SK-N-SH (cell line): ENCODE measurements at regions not wholly inside any gene's neighbourhood (a gene's known extent, or its start where the extent isn't known, plus 50 kb on each side); places are given as distances from the start of the nearest gene placed in this dataset.
"Not testable (repeated sequence)": the region's sequence is repeated elsewhere in the genome, so short reads cannot be mapped to it uniquely, and the experiment has no call there.

Experiments
- CTCF ChIA-PET: fragments of 300-600, 350-600 bp; formaldehyde crosslinking; extraction: SDS; loops from one replicate; lab custom pipeline; 2021; lab: Yijun Ruan, JAX
- POLR2A ChIA-PET: fragments of 350-600 bp; sonication (Branson Sonifier 250); formaldehyde crosslinking; extraction: SDS; loops from one replicate; lab custom pipeline; 2020; ENCODE audit warnings: antibody characterized with exemption, inconsistent platforms; lab: Yijun Ruan, JAX
- DNase-seq: peaks from one replicate; pipeline ENCODE4 v3.0.0; 2012
- H2AFZ ChIP-seq: fragments of 200-600 bp; sonication (generic); 2 replicates; pipeline ENCODE4 v1.8.1; 2016; ENCODE audit warnings: antibody characterized with exemption, mild to moderate bottlenecking, low read depth
- H3F3A ChIP-seq: fragments of 200-600 bp; sonication (generic); replicated peaks from 2 replicates; pipeline ENCODE3; 2016; ENCODE audit warnings: antibody characterized with exemption, mild to moderate bottlenecking; ENCODE audit not compliant: insufficient read depth
- H3K27ac ChIP-seq, 2 experiments: fragments of 200-500 bp in 1 of 2; fragments of 200-600 bp in 1 of 2; sonication (Bioruptor generic) in 1 of 2; sonication (generic), shearing (Covaris generic) in 1 of 2; 2 replicates each; pipeline versions ENCODE4 v1.5.1 to v1.6.1; 2014 to 2016; ENCODE audit warnings: low read depth in 2 of 2, inconsistent platforms in 1 of 2, low read length in 1 of 2, mild to moderate bottlenecking in 1 of 2, mixed read lengths in 1 of 2
- H3K27me3 ChIP-seq: fragments of 200-600 bp; sonication (generic), shearing (Covaris generic); 2 replicates; pipeline ENCODE4 v1.6.1; 2016; ENCODE audit warnings: mixed run types; ENCODE audit not compliant: insufficient read depth
- H3K36me3 ChIP-seq, 2 experiments: fragments of 200-500 bp in 1 of 2; fragments of 200-600 bp in 1 of 2; sonication (Bioruptor generic) in 1 of 2; sonication (generic) in 1 of 2; replicated peaks in 1 of 2; 2 replicates each; pipeline versions ENCODE3 to v1.5.1; 2014 to 2016; ENCODE audit warnings: low read length in 1 of 2, mild to moderate bottlenecking in 1 of 2; ENCODE audit not compliant: insufficient read depth in 2 of 2, control insufficient read depth in 1 of 2
- H3K4me1 ChIP-seq, 2 experiments: fragments of 200-500 bp in 1 of 2; fragments of 200-600 bp in 1 of 2; sonication (Bioruptor generic) in 1 of 2; sonication (generic), shearing (Covaris generic) in 1 of 2; 2 replicates each; pipeline versions ENCODE4 v1.5.1 to v1.6.1; 2014 to 2016; ENCODE audit warnings: low read depth in 1 of 2, low read length in 1 of 2, mixed run types in 1 of 2; ENCODE audit not compliant: insufficient read depth in 2 of 2, control insufficient read depth in 1 of 2
- H3K4me2 ChIP-seq: fragments of 200-600 bp; sonication (generic), shearing (Covaris generic); 2 replicates; pipeline ENCODE4 v1.6.1; 2017; ENCODE audit warnings: mixed run types
- H3K4me3 ChIP-seq, 2 experiments: fragments of 200-500 bp in 1 of 2; fragments of 200-600 bp in 1 of 2; sonication (Bioruptor generic) in 1 of 2; sonication (generic), shearing (Covaris generic) in 1 of 2; 2 replicates each; pipeline versions ENCODE4 v1.5.1 to v1.8.1; 2014 to 2016; ENCODE audit warnings: low read depth in 2 of 2, inconsistent platforms in 1 of 2, low read length in 1 of 2, mild to moderate bottlenecking in 1 of 2, mixed read lengths in 1 of 2, moderate library complexity in 1 of 2
- H3K79me2 ChIP-seq: fragments of 200-600 bp; sonication (generic); 2 replicates; pipeline ENCODE4 v1.8.1; 2017; ENCODE audit warnings: mild to moderate bottlenecking; ENCODE audit not compliant: insufficient read depth
- H3K9ac ChIP-seq: fragments of 200-600 bp; sonication (generic); 2 replicates; pipeline ENCODE4 v1.6.1; 2017; ENCODE audit warnings: mixed run types
- H3K9me2 ChIP-seq: fragments of 200-600 bp; sonication (generic); 2 replicates; pipeline ENCODE4 v1.6.1; 2017; ENCODE audit warnings: mixed run types
- H3K9me3 ChIP-seq: fragments of 200-600 bp; sonication (generic); 2 replicates; pipeline ENCODE4 v1.6.1; 2017; ENCODE audit warnings: mixed run types, mild to moderate bottlenecking, moderate library complexity
- H4K20me1 ChIP-seq: fragments of 200-600 bp; sonication (generic); 2 replicates; pipeline ENCODE4 v1.6.1; 2017; ENCODE audit warnings: mild to moderate bottlenecking, mixed run types; ENCODE audit not compliant: insufficient read depth
- ELF1 ChIP-seq: IDR thresholded peaks from 2 replicates; pipeline ENCODE4 v1.4.0; 2012
- FOSL2 ChIP-seq: IDR thresholded peaks from 2 replicates; pipeline ENCODE4 v1.4.0; 2012; ENCODE audit warnings: low read depth, mild to moderate bottlenecking, moderate library complexity, borderline replicate concordance
- GATA2 ChIP-seq: sonication (generic); formaldehyde crosslinking; IDR thresholded peaks from 2 replicates; pipeline ENCODE4 v1.5.0; 2020; ENCODE audit warnings: mild to moderate bottlenecking, missing genetic modification reagents
- IRF3 ChIP-seq: fragments of 150-350 bp; IDR thresholded peaks from 2 replicates; pipeline ENCODE4 v1.6.1; 2016; ENCODE audit warnings: mild to moderate bottlenecking, low read depth, low read length
- JUND ChIP-seq: IDR thresholded peaks from 2 replicates; pipeline ENCODE4 v1.4.0; 2012
- MAX ChIP-seq: IDR thresholded peaks from 2 replicates; pipeline ENCODE4 v1.4.0; 2012; ENCODE audit warnings: low read depth
- NFIC ChIP-seq: IDR thresholded peaks from 2 replicates; pipeline ENCODE4 v1.4.0; 2012; ENCODE audit warnings: borderline replicate concordance
- POLR2AphosphoS5 ChIP-seq: IDR thresholded peaks from 2 replicates; pipeline ENCODE4 v1.6.1; 2012; ENCODE audit warnings: low read depth, low read length
- REST ChIP-seq: IDR thresholded peaks from 2 replicates; pipeline ENCODE4 v1.6.1; 2012; ENCODE audit warnings: mild to moderate bottlenecking, low read depth, low read length, moderate library complexity
- SIN3A ChIP-seq: IDR thresholded peaks from 2 replicates; pipeline ENCODE4 v1.6.1; 2012; ENCODE audit warnings: low read depth, mild to moderate bottlenecking, low read length, moderate library complexity, borderline replicate concordance
- TAF1 ChIP-seq: IDR thresholded peaks from 2 replicates; pipeline ENCODE4 v1.6.1; 2012; ENCODE audit warnings: low read depth, mild to moderate bottlenecking, low read length, moderate library complexity, borderline replicate concordance
- TCF12 ChIP-seq: IDR thresholded peaks from 2 replicates; pipeline ENCODE4 v1.4.0; 2012
- ZBTB33 ChIP-seq: IDR thresholded peaks from 2 replicates; pipeline ENCODE4 v1.4.0; 2012; ENCODE audit warnings: low read depth, borderline replicate concordance
- WGBS: methylation state at CpG from one replicate; pipeline ENCODE4 v1.1.6; 2017; ENCODE audit warnings: low lambda C conversion rate; 5-methylcytosine and 5-hydroxymethylcytosine counted together

- no peak for TF ChIP-seq SIN3A
- no peak for TF ChIP-seq POLR2AphosphoS5
- no peak for TF ChIP-seq TAF1
Observed at GRCh38 chr7:110470420-110470819, 620.5 kb upstream of the LRRN3 start (continued).

- H2AFZ ChIP-seq, POLR2A ChIA-PET, H3K9me2 ChIP-seq, H3K27me3 ChIP-seq, H3K4me1 ChIP-seq, CTCF ChIA-PET, H3K9me3 ChIP-seq, H3K4me2 ChIP-seq, H3K4me3 ChIP-seq, H3F3A ChIP-seq, H3K9ac ChIP-seq, H4K20me1 ChIP-seq, DNase-seq, H3K79me2 ChIP-seq, H3K27ac ChIP-seq, H3K36me3 ChIP-seq: not testable (repeated sequence)
- WGBS, result 58% methylated on average over 2 of the region's 7 CpGs
Observed at GRCh38 chr7:110472419-110472818, 618.5 kb upstream of the LRRN3 start.

- no peak overlapping the region for H3K27ac ChIP-seq
- no peak overlapping the region for H2AFZ ChIP-seq
- no peaks in the 10 kb centered on the region for H3K79me2 ChIP-seq
- no peak overlapping the region for H3K9ac ChIP-seq
- POLR2A ChIA-PET, result no interaction called here
- TF ChIP-seq ZBTB33 (no peak), IRF3 (no peak), POLR2AphosphoS5 (no peak), REST (no peak), TCF12 (no peak), FOSL2 (no peak), ELF1 (no peak), NFIC (no peak), MAX (no peak), JUND (no peak), GATA2 (CRISPR knock-in tag) (no peak)
- TF ChIP-seq, all 33 proteins: peak for 0
- Histone ChIP-seq H3K4me2 (no peak overlapping the region), H4K20me1 (no peaks in the 10 kb centered on the region), H3K4me1 (no peaks in the 10 kb centered on the region), H3K27me3 (no peaks in the 10 kb centered on the region), H3K9me3 (0 out of 2 replicates have a peak, but pooled peaks cover 3% of the 10 kb centered on the region), H3K4me3 (no peak overlapping the region), H3F3A (no peaks in the 10 kb centered on the region), H3K9me2 (no peaks in the 10 kb centered on the region), H3K36me3 (no peaks in the 10 kb centered on the region)
- WGBS, result 37% methylated on average over 2 of the region's 2 CpGs
- CTCF ChIA-PET, result no interaction called here
- no peak for DNase-seq
Observed at GRCh38 chr7:110480964-110481363, 610.0 kb upstream of the LRRN3 start.
